Esophagus (tissue), 2 donors: ENCODE measurements at regions not wholly inside any gene's neighbourhood (a gene's known extent, or its start where the extent isn't known, plus 50 kb on each side); places are given as distances from the start of the nearest gene placed in this dataset.
"Not testable (repeated sequence)": the region's sequence is repeated elsewhere in the genome, so short reads cannot be mapped to it uniquely, and the experiment has no call there.

ENCODE experiments used
- H3K27ac ChIP-seq, 2 donors: one replicate each; pipeline ENCODE4 v1.5.1; 2013; ENCODE audit warnings: low read depth in 2 of 2, mild to moderate bottlenecking in 2 of 2, inconsistent platforms in 1 of 2, low read length in 1 of 2, moderate library complexity in 1 of 2
- H3K27me3 ChIP-seq, 2 donors: one replicate each; pipeline ENCODE4 v1.6.1; 2013; ENCODE audit warnings: low read length in 2 of 2, control low read depth in 1 of 2, mild to moderate bottlenecking in 1 of 2; ENCODE audit not compliant: insufficient read depth in 2 of 2, control insufficient read depth in 1 of 2
- H3K36me3 ChIP-seq, 2 donors: one replicate each; pipeline ENCODE4 v1.6.1; 2013; ENCODE audit warnings: low read length in 1 of 2; ENCODE audit not compliant: control insufficient read depth in 2 of 2, insufficient read depth in 2 of 2
- H3K4me1 ChIP-seq, 2 donors: one replicate each; pipeline ENCODE4 v1.6.1; 2013; ENCODE audit warnings: low read length in 1 of 2; ENCODE audit not compliant: control insufficient read depth in 2 of 2, insufficient read depth in 2 of 2
- H3K4me3 ChIP-seq, 2 donors: one replicate each; pipeline ENCODE4 v1.5.1; 2013; ENCODE audit warnings: low read length in 2 of 2, mild to moderate bottlenecking in 2 of 2, low read depth in 1 of 2, moderate library complexity in 1 of 2
- H3K9me3 ChIP-seq, 2 donors: one replicate each; pipeline ENCODE4 v1.6.1; 2013; ENCODE audit warnings: mild to moderate bottlenecking in 2 of 2, low read depth in 1 of 2, low read length in 1 of 2, moderate library complexity in 1 of 2; ENCODE audit not compliant: control insufficient read depth in 2 of 2, insufficient read depth in 1 of 2
- WGBS, 2 donors: extraction: QIAGEN DNeasy Blood & Tissue Kit; methylation state at CpG; one replicate each; pipeline ENCODE4 v1.1.7; 2013; 5-methylcytosine and 5-hydroxymethylcytosine counted together
- donor health status: healthy with polysubstance abuse.
- donor health status: Bipolar disorder and iron deficiency.

DNA sequence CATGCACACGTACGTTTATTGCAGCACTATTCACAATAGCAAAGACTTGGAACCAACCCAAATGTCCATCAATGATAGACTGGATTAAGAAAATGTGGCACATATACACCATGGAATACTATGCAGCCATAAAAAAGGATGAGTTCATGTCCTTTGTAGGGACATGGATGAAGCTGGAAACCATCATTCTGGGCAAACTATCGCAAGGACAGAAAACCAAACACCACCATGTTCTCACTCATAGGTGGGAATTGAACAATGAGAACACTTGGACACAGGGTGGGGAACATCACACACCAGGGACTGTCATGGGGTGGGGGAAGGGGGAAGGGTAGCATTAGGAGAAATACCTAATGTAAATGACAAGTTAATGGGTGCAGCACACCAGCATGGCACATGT, 94.8 kb upstream of the NDUFV2 start:
- not testable (repeated sequence) for H3K36me3 ChIP-seq, H3K27ac ChIP-seq, H3K9me3 ChIP-seq, H3K27me3 ChIP-seq, H3K4me1 ChIP-seq, H3K4me3 ChIP-seq
- 44 to 82% methylated on average over 3 of the region's 3 CpGs for WGBS, 2 donors

DNA sequence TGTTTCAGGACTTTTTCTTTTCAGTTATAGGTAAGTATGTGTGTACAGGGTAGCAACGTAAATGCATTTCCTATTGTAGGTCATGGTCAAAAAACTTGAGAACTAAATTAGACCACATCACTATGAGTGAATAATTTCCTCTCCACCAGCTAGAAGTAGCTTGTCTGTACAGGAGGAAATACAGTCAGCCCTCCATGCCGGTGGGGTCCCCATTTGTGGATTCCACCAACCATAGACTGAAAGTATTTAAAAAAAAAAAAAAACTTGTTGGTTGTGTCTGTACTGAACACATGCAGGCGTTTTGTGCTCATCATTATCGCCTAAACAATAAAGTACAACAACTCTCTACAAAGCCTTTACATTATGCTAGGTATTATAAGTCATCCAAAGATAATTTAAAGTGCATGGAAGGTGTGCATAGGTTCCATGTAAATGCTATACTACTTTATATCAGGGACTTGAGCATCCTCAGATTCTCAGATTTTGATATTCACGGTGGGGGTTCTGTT, 94.2 kb upstream of the NDUFV2 start:
- 79 to 82% methylated on average over 5 of the region's 5 CpGs for WGBS, 2 donors
- Histone ChIP-seq H3K4me3 (no peak overlapping the region), H3K27ac (no peak overlapping the region), H3K4me1 (no peaks in the 10 kb centered on the region), H3K9me3 (no peaks in the 10 kb centered on the region), H3K27me3 (no peaks in the 10 kb centered on the region), H3K36me3 (no peaks in the 10 kb centered on the region)

DNA sequence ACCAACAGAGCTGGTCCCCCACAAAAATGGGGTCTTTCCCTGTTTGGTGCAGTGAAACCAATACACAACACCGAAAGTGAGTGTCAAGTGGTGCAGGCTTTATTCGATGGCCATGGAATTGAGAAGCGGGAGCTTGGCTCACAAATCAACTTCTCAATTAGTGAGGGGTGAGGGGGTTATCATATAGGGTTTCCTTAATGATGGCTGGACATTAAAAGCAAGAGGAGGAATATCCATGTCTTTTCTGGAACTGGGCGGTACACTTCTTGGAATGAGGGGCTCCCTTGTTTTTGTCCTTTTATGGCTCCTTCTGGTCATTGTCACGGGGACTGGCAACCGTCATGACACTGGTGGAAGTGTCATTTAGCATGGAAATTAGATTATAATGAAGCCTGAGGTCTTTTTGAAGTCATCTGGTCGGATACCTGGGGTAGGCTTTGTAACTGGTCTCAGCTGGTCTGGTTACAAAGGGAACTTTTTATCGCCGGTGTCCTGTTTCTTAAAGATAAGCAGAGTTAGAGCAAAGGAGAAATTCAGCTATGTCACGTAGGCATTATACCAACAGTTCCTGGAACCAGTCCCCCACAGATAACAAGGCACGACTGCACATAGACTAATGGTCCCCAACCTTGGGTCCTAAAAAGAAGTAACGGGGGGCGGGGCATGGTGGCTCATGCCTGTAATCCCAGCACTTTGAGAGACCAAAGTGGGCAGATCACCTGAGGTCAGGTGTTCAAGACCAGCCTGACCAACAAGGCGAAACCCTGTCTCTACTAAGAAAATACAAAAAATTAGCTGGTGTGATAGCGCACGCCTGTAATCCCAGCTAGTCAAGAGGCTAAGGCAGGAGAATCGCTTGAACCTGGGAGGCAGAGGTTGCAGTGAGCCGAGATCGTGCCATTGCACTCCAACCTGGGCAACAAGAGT, 93.5 kb upstream of the NDUFV2 start:
- Histone ChIP-seq H3K27ac (no peak overlapping the region), H3K4me1 (no peaks in the 10 kb centered on the region), H3K4me3 (no peak overlapping the region), H3K27me3 (no peaks in the 10 kb centered on the region), H3K9me3 (no peaks in the 10 kb centered on the region), H3K36me3 (no peaks in the 10 kb centered on the region)
- 83 to 89% methylated on average over 19 of the region's 19 CpGs for WGBS, 2 donors

DNA sequence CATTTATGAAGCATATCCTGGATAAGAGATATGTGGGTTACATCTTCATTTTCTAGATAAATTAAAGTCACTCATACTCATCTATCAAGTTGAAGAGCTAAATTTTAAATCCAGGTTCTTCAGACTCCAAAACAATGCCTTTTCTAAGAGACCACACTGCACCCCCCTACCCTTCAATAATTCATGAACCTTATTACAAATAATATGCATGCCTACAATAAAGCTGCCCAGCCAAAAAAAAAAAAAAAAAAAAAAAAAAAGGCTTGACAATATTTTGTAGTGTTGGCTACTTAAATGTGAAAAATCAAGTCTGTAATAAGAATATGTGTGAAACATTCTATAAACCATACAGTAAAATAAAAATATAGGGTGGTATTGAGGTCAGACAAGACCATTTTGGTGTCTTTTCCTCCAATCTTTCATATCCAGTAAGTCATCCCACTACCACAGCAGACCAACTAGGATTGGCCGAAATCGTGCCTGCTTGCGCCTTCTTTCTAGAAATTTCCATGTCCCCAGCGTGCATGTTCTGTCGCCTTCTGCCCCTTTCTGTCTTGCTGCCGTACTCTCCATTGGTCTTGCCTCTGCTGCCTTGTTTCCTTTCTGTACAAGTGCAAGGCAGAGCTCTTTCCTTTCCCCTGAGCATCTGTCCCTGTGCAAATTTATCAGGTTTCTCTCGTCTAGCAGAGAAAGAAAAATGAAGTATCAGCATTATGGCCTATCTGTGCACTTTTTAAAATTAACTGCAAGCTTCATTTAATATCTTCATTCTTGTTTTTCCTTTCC, 92.6 kb upstream of the NDUFV2 start:
- no peaks in the 10 kb centered on the region for H3K9me3 ChIP-seq
- H3K36me3 ChIP-seq: no peaks in the 10 kb centered on the region
- no peak overlapping the region for H3K4me3 ChIP-seq
- no peak overlapping the region for H3K27ac ChIP-seq
- no peaks in the 10 kb centered on the region for H3K4me1 ChIP-seq
- no peaks in the 10 kb centered on the region for H3K27me3 ChIP-seq
- WGBS, 2 donors: 90 to 92% methylated on average over 7 of the region's 7 CpGs

DNA sequence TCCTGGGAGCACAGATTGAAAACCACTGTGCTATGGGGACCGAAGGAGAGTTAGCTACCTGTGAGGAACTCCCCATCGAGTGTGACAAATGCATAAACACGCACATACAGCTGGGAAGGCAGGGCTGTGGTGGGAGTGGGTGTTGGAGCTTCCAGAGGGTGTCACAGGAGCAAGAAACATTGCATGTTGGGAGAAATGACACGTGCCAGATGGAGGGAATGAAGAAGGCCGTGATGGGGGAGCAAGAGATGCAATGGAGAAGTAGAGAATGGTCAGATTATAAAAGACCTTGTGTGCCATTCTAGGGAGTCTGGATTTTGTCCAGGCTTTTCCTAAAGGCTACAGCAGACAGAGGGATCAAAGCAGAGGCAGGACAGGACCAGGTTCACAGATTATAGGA, 91.1 kb upstream of the NDUFV2 start:
- Histone ChIP-seq H3K9me3 (no peaks in the 10 kb centered on the region), H3K4me1 (peaks cover 0 to under 1% of the 10 kb centered on the region in 2 donors), H3K36me3 (no peaks in the 10 kb centered on the region), H3K27ac (no peak overlapping the region), H3K4me3 (no peak overlapping the region), H3K27me3 (no peaks in the 10 kb centered on the region)
- WGBS, 2 donors: 62 to 79% methylated on average over 5 of the region's 5 CpGs

DNA sequence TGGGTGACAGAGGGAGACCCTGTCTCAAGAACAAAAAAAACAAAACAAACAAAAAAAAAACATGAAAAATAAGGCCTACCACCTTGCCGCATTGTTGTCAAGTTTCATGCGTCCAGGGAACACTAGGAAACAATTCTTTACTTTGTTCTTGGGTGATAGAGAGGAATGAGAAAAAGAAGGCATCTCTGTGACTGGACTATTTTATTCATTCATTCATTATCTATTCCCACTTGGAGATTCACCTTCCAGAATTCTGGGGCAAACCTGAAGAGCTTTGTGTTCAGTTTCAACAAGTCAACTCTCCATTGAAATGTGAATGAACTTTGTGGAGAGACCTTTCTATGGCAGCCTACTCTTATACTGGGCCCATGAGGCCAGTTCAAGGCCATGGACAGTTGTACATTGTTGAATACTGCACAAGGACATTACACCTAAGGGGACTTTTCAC, 88.5 kb upstream of the NDUFV2 start:
- H3K9me3 ChIP-seq: no peaks in the 10 kb centered on the region
- no peaks in the 10 kb centered on the region for H3K27me3 ChIP-seq
- H3K4me3 ChIP-seq: no peak overlapping the region
- H3K27ac ChIP-seq: no peak overlapping the region
- H3K36me3 ChIP-seq: no peaks in the 10 kb centered on the region
- H3K4me1 ChIP-seq: peaks cover 5 to 8% of the 10 kb centered on the region in 2 donors
- 95 to 97% methylated on average over 2 of the region's 2 CpGs for WGBS, 2 donors

DNA sequence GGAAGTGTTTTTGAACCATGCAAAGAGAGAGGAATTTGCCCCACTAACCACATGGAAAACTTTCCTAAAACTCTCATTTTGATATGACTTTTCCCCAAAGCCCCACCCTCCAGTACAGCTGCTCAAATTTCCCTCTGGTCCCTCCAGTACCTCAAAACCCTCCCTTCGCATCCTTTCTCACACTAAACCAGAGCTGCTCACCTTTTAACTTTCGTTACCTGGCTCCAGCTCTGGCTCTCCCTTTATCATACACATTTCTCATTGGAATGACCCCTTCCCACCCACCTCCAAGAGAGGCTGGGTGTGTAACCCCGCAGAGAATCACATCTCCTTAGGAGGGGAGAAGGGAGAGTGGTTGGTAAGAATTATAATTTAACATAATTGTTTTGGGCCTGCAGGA, 86.8 kb upstream of the NDUFV2 start:
- H3K27me3 ChIP-seq: no peaks in the 10 kb centered on the region
- no peak overlapping the region for H3K4me3 ChIP-seq
- no peak overlapping the region for H3K27ac ChIP-seq
- peaks cover 5 to 8% of the 10 kb centered on the region in 2 donors for H3K4me1 ChIP-seq
- no peaks in the 10 kb centered on the region for H3K36me3 ChIP-seq
- WGBS, 2 donors: 83 to 96% methylated on average over 3 of the region's 3 CpGs
- H3K9me3 ChIP-seq: no peaks in the 10 kb centered on the region

DNA sequence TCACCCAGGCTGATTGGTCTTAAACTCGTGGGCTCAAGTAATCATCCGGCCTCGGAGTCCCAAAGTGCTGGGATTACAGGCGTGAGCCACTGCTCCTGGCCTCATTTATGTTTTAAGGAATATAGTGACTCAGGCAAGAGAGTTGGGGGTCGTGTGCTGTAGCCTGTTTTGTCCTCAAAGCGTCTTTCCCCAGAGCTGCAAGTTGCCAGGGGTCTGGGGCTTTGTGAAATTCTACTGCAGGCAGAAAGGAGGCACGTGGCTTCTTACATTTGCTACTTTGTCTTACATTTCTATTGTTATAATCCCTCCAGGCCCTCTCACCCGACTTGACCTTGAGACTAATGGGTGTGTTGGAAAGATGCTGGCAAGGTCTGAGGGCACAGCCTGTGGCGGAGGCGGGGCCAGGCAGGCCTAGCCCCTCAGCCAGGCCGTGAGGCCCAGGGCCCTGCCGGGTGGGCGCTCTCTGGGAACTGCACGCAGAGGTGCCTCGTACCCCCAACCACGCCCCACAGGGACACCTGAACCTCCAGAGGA, 85.8 kb upstream of the NDUFV2 start:
- H3K27ac ChIP-seq: peak overlapping the region; percentile 89
- H3K4me1 ChIP-seq: peaks cover 5 to 8% of the 10 kb centered on the region in 2 donors
- H3K36me3 ChIP-seq: no peaks in the 10 kb centered on the region
- WGBS, 2 donors: 40 to 53% methylated on average over 16 of the region's 16 CpGs
- peak overlapping the region in 1 of 2 donors; percentile 34 for H3K4me3 ChIP-seq
- H3K9me3 ChIP-seq: no peaks in the 10 kb centered on the region
- H3K27me3 ChIP-seq: no peaks in the 10 kb centered on the region

DNA sequence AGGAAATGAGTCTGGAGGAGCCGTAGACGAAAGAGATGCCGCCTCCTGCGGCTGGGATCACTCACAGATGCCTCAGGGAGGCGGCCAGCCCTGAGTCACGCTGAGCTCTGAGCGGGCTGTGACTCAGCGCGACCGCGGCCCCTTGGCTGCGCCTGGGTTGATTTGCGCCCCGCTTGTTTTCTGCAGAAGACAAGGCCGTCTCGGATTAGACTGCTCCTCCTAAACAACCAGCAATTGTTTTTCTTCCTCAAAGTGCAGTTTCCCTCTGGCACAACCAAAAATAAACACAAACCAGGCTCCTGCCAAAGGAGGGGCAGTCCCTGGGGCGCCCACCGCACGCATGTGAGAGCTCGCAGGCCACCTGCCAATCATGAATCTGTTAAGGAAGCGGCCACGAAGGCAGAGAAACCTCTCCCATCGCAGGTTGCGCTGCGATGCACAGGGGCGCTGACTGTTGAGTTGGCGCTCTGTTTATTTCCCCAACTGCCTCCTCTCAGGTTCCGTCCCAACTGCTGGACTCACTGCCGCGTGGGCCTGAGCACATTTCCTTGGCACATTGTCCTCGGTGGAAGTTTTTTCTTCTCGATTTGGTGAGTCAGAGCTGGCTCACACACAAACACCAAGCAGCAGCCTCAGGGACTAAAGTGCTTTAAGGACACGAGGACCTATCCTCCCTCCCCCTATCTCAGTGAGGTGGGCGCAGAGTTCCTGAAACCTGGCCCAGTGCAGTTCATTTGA, 85.2 kb upstream of the NDUFV2 start:
- Histone ChIP-seq H3K4me3 (peak overlapping the region; percentile 4 to 34), H3K36me3 (no peaks in the 10 kb centered on the region), H3K4me1 (peaks cover 5 to 8% of the 10 kb centered on the region in 2 donors), H3K27ac (peak overlapping the region; percentile 89), H3K9me3 (no peaks in the 10 kb centered on the region), H3K27me3 (no peaks in the 10 kb centered on the region)
- WGBS, 2 donors: 5 to 20% methylated on average over 32 to 34 of the region's 34 CpGs
